ENCODE measurements at regions not wholly inside any gene's neighbourhood (a gene's known extent, or its start where the extent isn't known, plus 50 kb on each side); places are given as distances from the start of the nearest gene placed in this dataset.
"Not testable (repeated sequence)": the region's sequence is repeated elsewhere in the genome, so short reads cannot be mapped to it uniquely, and the experiment has no call there.

DNA sequence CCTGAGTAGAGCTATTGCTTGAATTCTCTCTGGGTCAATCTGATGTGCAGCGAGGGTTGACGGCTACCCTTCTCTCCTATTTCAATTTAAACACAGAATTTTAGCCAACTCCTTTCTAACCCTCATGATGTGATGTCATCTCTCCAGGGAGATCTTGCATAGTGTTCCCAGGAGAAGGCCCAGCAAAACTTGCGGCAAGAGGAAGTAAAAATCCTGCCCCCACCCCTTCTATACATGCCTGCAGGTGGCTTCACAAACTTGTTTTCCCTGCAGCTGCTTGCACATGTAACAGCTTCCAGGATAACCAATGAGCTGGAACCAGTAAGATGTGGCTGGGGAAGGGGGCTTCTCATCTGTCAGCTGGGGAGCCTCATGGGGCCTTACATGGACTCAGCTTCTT is 169.3 kb upstream of the CDH4 start:
- no peak for DNase-seq

DNA sequence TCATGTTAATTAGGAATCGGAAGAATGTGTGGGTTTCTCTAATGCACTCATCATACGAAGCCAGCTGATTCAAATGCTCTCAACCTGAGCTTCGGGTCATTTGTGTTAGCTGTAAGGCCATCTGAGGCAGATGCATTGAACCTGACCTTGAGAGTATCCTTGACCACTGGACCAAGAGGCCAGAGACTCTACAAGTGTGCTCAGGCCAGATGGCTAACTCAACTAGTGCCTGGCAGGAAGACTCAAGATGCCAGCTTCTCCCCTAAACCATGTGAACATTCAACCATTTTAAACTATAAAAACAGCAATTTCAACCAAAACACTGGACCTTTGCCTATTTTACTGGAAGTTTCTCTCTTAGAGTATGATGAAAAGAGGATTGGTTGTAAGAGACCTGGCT is 168.6 kb upstream of the CDH4 start:
- no peak for DNase-seq

DNA sequence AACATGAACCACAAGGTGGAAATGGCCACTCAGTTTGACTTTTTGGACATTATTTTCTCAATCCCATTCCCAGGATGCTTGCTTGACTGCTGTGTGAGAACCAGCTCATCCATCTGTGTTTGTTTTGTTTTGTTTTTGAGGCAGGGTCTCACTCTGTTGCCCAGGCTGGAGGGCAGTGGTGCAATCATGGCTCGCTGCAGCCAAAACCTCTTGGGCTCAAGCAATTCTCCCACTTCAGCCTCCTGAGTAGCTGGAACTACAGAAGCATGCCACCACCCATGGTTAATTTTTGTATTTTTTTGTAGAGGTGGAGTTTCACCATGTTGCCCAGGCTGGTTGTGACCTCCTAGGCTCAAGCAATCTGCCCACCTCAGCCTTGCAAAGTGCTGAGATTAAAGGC is 166.0 kb upstream of the CDH4 start:
- no peak for DNase-seq

DNA sequence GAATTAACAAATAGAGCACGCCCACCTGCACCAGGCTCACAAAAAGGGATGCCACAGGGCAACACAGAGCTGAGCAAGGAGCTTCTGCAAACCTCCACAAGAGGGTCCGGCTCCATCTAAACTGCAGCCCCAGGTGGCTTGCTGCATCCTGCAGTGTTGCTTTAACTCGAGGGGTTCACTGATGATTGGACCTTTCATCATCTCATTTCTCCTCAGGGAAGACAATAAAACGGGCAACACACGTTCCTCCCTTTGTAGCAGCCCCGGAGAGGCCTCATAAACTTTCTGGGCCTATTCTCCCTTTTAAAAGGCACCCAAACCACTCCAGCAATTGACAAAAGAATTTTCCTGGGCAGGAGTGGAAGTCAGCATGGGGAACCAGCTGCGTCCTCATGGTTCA is 161.5 kb upstream of the CDH4 start:
- DNase-seq = no peak

DNA sequence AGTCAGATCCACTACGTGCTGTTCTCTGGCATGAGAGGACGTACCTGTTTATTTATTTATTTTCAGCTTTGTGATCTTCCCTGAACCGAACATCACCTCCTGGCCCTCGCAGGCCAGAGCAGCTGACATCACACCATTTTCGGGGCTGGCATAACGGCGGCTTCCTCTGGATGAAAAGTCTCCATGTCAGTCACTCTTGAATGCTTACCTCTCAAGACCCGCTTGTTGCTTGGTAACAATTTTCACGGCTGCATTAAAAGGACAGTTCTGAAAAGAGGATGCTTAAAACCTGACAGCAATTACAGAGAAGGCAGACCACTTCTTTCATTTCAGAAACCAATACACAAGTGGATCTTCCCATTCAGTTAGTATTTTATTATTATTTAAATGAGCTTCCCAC is 159.8 kb upstream of the CDH4 start:
- no peak for DNase-seq

DNA sequence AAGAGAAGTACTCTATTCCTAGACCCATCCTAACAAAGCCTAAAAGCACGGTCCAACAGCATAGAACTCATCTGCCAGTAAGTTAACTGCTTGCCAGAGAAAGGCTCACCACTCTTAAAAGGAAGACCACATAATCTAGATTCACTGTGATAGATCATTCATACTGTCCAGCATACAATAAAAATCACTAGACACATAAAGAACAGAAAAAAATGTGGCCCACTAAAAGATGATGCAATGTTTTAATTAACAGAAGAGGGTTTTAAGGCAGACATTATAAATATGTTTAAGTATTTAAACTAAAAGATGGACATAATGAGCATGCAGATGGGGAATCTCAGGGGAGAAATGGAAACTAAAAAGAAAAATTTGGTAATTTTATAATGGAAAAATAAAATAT is 157.5 kb upstream of the CDH4 start:
- DNase-seq = no peak

DNA sequence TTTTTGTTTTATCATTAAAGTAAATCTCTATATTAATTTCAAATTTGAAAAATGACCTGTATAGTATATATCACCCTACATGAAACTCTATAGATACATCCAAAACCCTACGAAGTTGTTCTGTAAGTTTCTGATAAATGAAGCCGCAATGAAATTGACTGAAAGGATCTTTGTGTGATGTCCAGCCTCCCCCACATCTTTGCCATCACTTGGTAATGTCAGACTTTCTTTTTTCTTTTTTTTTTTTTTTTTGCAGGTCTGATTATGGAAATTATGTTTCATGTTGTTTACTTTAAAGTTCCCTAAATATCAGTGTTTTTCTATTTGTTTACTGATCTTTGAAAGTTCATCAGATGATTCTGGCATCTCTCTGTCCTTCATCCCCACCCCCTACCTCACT is 155.6 kb upstream of the CDH4 start:
- no peak for DNase-seq

DNA sequence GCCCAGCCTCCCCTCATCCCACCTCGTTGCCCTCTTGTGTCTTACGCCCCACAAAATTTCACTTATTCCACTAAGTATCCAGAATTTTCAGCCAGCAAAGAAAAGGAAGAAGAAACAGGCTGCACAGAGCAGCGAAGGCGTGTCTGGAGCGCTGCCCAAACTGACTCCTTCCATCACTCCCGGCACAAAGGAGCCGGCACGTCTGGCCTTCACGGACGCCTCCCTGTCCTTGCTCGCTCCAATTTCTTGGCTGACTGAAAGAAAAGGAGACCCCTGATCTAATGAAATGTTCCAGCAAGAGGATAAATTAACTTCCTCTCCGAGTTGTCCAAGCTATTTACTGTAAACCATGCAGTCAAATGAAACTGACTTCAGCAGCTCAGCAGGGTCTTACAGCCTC is 152.3 kb upstream of the CDH4 start:
- DNase-seq = no peak

DNA sequence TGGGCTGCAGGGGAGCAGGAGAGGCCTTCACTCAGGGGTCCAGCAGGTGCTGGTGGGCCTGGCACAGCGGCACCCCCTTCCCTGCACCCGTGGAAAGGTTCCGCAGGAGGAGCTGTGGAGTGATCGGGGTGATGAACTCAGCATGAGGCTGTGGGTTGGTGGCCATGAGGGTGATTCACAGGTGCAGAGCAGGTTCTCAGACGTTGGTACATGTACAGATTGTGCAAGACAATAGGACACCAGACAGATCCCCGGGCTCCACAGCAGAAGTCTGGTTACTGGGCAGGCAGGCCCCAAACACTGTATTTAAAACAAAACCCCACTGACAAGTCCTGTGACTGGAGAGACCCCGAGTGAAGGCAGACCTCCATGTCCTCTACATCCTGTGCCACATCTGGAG is 151.6 kb upstream of the CDH4 start:
- no peak for DNase-seq

DNA sequence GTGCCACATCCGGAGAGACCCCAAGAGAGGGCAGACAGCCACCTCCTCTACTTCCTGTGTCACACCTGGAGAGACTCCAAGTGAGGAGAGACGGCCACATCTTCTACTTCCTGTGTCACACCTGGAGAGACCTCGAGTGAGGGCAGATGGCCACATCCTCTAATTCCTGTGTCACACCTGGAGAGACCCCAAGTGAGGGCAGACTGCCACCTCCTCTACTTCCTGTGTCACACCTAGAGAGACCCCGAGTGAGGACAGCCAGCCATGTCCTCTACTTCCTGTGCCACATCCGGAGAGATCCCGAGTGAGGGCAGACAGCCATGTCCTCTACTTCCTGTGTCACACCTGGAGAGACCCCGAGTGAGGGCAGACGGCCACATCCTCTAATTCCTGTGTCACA is 150.7 kb upstream of the CDH4 start:
- DNase-seq = not testable (repeated sequence)

DNA sequence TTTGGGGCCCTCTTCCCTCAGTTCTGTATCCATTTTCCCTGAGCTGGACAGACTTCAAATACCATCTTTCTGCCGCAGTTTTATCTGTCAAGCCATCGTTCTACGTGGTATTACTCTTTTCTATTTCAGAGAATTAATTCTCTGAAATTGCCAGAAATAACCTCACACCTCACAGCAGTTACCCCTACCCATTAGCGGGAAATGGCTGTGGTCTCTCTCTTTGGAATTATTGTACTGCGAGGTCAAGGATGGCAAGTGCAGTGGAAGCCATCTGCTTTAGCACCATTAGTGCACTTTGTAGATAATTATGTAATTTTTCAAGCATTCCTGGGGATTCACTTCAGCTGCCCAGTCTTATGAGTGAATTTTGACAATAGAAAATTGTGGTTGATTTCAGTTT is 147.8 kb upstream of the CDH4 start:
- DNase-seq = no peak

DNA sequence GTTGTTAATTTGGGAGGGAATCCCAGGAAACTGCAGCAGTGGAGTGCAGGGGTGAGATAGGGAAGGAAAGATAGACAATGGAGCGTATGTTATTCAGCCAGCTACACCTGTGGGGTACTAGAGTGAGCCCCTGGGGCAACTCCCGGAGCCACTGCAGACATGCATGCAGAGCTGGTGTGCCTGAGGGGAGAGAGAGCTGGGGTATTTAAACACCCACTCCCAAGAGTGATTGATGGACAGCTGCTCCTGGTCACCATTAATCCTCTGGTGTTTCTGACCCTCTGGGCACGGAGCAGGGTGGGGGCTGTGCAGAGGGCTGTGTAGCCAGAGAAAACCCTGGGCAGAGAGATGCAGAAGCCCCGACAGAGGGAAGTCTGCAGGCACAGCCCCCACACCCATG is 146.7 kb upstream of the CDH4 start:
- DNase-seq = no peak

DNA sequence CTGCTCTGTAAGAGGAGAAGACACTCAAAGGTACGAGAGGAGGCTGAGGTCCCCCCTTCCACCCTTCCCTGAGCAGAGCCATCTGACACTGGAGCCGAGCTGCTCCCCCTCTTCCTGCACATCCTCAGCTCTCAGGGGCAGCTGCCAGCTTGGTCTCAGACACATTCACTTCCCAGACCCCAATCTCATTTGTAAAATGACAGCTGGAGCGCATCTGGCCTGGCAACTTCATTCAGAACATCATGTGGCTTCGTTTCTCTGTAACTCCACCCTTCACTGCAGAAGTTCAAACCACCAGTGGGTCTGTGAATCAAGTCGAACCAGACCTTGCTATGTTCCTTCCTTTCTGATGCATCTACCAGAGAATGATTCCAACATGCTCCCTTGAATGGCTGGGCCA is 145.6 kb upstream of the CDH4 start:
- no peak for DNase-seq

DNA sequence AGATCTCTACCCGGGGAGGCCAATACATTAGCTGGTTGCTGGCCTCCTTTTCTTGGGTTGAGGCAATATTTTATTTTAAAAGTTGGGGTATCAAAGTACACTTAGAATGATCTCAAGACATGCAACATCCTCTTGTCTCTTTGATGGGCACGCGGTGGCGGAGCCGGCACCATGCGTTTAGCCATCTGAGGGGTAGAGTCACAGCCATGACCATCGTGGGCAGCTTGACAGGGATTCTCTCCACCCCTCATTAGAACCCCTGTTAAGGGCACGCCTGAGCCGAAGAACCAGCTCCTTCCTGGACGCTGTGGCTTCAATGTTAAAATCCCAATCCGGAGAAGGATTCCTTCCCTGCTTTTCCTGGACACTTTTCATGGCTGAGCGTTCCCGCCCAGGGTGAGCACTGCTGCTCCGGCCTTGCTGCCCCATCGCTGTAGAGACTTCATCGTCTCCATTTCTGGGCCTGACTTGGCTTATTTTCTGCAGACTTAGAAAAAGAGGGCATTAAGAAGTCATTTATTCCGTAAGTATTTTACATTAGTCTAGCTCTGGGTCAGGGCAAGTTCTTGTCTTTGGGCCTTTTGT is 142.7 kb upstream of the CDH4 start:
- no peak for DNase-seq

DNA sequence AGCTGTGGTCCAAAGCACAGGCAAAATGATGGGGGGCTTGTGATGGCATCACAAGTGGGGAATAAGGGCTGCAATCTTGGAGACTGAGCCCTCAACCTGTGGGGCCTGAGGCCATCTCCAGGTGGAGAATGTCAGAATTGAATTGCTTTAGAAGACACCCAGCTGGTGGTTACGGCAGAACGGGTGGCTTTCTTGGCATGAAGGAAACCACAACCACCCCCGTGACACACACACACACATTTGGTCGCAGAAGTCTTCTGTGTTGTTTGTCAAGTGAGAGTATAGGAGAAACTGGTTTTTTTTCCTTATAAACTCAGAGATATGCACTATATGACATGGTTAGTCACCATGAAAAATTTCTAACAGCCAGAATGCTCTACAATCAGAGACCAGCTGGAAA is 139.5 kb upstream of the CDH4 start:
- no peak for DNase-seq

DNA sequence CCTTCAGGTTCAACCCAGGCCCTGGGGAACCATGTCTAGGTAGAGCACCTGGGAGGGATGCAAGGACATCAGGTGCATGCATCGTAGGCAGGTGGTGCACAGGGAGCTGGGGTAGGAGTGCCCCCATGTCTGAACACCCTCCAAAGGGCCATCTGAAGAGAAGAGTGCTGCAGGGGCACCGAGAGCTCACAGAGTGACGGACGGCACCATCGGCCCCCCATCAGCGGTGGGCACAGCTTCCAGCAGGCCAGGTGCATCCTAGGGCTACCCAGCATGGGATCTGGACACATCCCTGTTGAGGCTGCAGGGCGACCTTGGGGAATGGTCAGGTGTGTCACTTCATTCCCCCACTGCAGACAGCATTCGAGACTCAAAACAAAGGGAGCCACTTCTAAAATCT is 138.3 kb upstream of the CDH4 start:
- DNase-seq = no peak

DNA sequence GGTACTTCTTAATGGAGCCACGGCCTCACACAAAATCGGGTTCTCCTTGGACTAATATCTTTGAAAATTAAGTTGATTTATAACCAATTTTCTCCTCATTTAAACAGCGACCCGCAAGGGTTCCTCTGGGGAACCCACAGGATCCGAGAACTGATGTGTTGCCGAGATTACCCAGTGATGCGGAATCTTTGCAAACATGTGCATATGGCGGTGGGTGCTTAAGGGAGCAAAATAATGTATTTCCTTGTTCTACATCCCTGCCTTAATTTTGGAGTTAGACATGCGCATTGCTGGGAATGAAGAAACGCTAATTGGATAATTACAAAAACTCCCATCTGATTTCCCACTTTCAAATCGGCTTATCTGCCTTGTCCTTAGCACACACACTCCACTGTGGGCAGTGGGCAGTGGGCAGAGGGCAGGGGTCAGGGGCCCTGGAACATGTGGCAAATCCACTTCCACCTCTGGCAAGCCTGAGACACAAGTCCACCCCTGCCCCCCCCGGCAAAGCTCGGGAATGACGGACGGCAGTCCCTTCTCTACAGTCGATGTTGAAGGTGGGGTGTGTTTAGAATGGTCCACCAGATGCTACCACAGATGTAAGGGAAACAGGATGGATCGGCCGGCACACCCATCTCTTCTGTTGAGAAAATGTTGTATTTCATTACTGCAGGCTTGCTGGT is 137.4 kb upstream of the CDH4 start:
- DNase-seq = no peak

DNA sequence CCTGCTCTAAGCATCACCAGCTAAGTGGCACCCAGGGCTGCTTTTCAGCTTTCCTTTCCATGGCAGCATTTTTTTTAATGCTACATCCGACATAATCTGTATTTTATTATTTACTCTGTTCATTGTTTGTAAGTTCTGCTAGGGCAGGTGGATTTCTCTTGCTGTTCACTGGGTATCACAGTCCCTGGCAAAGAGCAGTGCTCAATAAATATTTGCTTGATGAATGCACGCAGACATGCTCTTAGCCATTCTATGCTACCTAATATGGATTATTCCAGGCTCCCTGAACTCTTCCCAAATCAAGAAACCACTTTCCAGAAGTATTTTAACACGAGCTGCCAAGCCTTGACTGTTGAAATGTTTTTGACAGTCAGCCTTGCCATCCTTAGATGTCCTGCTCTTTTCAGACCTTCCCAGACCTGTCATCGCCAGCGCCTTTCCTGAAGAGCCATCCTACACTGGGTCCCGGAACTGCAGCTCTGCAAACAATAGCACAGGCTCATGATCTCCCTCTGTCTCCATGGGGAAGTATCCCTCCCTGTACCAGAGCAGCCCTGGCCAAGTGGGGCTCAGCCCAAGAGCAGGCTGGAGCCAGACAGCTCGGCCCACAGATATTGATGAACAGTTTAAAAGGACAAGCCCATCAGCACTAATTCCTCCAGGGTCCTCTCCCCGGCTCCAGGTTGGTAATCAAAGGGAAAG is 136.5 kb upstream of the CDH4 start:
- no peak for DNase-seq

DNA sequence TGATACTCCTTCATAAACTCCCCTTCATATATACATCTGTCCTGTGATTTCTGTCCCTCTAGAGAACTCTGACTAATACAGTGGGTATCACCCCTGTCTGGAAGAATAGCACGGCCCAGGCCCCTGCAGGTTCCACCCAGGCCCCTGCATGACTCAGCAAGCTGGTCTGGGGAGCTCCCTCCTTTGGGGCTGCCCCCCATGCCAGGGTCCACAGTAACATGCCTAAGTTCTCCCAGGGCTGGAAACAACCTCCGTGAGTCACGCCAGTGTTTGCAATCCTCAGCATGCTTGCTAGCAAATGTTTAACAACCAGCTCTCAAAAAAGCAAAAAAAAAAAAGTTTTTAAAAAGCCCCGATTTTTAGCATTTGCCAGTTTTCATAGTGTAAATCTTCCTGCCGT is 134.3 kb upstream of the CDH4 start:
- no peak for DNase-seq

DNA sequence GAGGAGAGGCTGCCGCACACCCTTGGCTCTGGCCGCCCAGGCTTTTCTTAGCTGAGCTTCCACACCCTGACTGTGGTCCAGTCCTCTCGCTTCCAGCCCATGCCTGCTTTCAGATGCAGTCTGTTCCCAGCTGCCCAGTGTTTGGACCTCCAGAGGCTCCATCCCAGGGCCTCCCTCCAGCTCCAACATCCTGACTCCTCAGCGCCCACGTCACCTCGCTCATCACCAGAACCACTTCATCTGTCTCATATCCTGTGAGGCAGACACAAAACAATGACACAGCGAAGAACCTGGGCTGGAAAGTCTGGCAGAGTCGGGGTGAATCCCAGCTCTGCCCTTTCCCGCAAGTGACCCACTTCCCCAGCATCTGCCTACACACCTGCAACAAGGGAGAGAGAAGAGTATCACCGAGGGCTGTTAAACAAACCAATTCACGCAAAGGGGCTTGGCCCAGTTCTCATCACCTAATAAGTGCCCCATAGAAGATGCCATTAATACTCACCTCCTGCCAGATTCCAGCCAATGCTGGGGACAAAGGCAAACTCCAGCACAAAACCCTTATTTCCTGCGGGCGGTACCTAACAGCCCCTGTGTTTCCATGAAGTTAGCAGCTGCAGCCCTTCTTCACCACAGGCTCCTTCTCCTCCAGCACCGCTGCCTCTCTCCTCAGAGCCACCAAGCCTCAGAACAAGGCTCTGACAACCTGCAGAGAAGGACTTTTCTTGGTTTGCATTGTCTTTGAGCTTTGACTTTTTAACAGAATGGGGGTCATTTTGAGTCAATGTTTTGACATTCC is 133.4 kb upstream of the CDH4 start:
- no peak for DNase-seq

DNA sequence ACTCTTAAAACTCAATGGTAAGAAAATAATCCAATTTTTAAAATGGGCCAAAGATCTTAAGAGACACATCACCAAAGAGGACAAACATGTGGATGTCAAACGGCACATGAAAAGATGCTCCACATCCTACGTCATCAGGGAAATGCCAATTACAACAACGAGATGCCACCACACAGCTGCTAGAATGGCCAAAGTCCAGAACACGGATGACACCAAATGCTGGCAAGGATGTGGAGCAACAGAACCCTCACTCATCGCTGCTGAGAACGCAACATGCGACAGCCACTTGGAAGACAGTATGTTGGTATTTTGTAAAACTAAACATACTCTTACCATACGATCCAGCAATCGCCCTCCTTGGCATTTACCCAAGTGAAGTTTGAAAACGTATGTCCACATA is 132.8 kb upstream of the CDH4 start:
- no peak for DNase-seq

DNA sequence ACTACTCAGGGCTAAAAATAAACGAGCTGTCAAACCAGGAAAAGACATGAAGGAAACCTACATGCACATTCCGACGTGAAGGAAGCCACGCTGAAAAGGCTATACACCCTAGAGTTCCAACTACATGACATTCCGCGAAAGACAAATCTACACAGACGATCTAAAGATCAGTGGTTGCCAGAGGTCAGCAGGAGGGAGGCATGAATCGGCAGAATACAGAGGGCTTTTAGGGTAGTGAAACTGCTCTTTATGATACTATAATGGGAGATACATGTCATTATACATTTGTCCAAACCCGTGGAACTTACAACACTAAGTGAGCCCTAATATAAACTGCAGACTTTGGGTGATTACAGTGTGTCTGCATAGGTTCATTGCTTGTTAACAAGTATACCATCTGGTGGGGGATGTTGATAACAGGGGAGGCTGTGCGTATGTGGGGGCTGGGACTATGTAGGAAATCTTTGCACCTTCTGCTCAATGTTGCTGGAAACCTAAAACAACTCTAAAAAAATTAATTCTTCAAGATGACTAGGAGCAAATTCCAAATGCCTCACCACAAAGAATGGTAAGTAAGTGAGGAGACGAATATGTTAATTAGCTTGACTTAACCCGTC is 132.2 kb upstream of the CDH4 start:
- no peak for DNase-seq
